ENCODE measurements at regions not wholly inside any gene's neighbourhood (a gene's known extent, or its start where the extent isn't known, plus 50 kb on each side); places are given as distances from the start of the nearest gene placed in this dataset.
"Not testable (repeated sequence)": the region's sequence is repeated elsewhere in the genome, so short reads cannot be mapped to it uniquely, and the experiment has no call there.

GRCh38 chr3:153767601-153768560 lies 353.3 kb upstream of the ARHGEF26 start:
- no peak for DNase-seq

DNA sequence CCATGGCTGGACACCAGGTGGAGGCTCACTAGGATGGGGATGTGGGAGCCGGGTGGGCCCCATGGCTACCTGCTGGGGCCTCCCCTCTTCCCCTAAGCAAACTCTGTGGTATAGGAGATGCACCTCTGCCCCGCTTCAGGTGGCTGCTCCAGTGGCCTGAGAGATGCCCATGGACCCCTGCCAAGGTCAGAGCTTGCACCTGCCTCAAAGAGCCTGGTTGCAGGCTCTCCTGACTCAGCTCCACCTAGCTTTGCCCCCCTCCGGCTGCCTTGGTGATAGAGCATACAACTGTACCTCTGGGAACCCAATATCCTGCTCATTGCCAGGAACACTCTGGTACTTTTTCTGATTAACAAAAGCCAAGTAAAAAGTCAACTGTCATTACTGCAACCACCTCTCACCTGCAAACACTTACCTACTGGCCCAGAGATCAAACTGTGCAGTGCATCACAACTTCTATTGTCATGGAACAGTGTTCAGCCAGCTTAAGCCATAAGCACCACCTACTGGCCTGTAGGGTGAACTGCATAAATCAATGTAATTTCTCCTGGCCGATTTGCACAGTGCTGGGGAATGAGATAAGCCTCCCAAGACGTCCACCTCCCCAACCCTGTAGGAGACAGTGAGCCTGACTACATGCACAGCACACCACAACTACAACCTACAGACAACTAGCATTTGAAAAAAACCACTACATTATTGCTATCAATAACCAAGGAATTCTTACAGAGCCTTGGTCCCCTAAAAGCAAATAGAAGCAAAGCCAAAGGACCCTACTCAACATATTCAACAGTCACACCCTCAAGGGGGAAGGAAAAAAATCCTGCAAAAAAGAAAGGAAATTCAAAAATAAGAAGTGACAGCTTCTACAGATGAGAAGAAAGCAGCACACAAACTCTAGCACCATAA lies 352.4 kb upstream of the ARHGEF26 start:
- DNase-seq: no peak

DNA sequence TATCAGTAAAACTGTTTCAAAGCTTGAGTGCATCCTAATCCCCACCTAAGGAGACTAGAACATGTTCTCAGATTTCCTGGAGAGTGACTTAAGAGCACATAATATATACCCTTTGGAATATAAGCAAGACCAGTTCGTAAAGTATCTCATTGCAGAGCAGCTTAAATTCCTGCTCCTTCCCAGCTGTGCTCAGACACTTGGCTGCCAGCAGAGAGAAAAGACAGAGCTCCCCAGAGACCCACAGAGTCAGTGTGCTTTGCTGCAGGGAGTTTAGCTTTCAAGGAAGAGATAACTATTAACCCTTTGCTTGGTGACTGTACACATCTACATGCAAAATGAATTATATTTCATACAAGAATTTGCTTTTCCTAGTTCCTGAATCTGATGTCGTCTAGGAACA lies 338.1 kb upstream of the ARHGEF26 start:
- no peak for DNase-seq

GRCh38 chr3:153783741-153784480 lies 337.3 kb upstream of the ARHGEF26 start:
- no peak for DNase-seq

DNA sequence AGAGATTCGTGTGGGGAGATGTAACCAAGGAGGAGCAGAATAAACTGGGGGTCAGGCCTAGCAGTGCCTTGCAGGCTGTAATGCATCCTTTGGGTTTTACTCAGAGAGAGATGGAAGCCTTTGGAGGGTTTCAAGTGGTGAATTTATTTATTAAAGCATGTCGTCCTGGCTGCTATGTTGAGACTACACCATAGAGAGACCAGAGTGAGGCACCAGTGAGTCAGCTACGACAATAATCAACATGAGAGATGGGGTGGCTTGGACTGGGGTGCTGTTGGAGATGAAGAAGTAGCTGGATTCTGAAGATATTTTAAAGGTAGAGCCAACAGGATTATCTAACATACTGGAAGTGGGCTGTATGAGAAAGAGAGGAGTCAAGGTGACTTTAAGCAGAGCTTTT lies 335.3 kb upstream of the ARHGEF26 start:
- no peak for DNase-seq

DNA sequence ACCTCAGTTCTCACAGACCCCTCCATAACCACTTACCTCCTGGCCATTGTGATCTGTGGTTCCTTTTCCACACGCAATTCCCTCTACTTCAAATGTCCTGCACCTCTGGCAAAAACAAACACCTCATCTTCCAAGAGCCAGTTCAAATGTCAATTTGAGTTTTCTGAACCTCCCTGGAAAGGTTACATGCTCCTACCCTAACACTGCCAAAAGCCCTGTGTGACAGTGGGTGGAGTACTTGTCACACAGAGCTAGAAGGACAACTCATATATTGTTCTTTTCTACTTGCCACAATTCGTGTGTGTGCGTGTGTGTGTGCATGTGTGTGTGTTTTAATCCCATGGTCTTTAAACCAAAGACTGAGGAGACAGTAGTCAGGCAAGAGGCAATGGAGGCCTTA lies 331.8 kb upstream of the ARHGEF26 start:
- DNase-seq: no peak

GRCh38 chr3:153797056-153797455 lies 324.1 kb upstream of the ARHGEF26 start:
- not testable (repeated sequence) for DNase-seq

- no peak for DNase-seq
Observed at GRCh38 chr3:153809097-153809496, 312.1 kb upstream of the ARHGEF26 start.

DNA sequence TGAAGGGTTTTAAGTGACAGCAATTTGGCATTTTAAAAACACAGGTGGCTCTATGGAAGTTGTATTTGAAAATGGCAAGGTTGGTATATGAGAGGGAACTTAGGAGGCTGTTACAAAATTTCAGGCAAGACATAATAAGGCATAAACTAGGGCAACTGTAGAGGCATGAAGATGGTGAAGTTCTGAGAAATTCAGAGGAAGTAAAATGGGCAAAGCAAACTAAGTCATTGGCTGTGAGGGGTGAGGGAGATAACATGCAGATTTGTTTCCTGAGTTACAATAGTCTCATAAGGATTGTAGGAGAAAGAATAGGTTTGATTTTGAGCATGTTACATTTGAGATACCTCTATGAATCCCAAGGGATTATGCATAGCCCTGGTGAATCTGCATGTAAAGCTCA lies 302.9 kb upstream of the ARHGEF26 start:
- no peak for DNase-seq

GRCh38 chr3:153820035-153820434 lies 301.2 kb upstream of the ARHGEF26 start:
- no peak for DNase-seq

DNA sequence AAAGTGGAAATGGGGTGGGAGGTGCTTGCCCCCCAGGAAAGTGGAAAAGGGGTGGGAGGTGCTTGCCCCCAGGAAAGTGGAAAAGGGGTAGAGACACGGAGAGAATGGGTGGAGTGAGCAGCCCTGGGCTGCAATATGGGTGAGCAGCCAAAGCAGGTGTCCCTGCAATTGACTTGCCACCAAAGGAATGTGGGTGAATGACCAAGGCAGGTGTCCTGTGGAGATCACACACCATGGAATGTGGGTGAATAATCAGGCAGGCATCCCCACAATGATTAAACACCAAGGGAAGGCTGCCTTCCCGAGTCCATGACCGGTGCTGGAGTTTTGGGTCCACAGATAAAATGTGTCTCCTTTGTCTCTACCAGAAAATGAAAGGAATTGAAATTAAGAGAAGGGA lies 292.8 kb upstream of the ARHGEF26 start:
- DNase-seq: not testable (repeated sequence)

GRCh38 chr3:153829606-153830170 lies 291.5 kb upstream of the ARHGEF26 start:
- no peak for DNase-seq

- no peak for DNase-seq
Observed at GRCh38 chr3:153830552-153830951, 290.6 kb upstream of the ARHGEF26 start.

DNA sequence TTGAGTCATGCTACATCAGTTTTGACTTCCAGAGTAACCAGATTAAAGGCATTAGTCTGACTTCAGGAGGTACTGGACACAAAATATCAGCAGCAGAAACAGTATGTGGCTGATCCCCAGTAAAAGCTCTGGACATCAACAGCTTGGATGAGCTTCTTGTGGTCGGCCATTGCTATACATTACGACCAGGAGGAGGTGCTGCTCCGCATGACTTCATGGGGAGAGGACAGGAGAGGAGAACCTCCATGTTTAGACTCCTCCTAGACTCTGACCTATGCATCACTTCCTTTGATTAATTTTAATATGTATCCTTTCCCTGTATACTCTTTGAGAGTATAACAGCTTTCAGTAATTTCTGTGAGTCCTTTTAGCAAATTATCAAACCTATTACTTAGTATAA lies 285.6 kb upstream of the ARHGEF26 start:
- DNase-seq: no peak

DNA sequence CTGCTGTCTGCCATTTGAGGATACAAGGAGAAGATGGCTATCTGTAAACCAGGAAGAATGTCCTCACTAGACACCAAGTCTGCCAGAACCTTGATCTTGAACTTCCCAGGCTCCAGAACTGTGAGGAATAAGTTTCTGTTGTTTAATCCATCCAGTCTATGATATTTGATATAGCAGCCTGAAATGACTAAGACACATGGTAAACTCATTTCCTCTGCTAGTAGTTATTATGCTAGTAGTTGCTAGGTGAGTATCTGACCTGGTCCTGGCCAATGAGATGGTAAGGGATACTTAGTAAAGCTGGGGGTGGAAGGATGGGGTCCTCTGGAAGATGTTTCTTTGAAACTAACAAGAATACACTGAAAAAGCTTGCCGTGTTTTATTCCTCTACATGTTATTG lies 280.7 kb upstream of the ARHGEF26 start:
- no peak for DNase-seq

- no peak for DNase-seq
Observed at GRCh38 chr3:153843994-153844393, 277.2 kb upstream of the ARHGEF26 start.

- no peak for DNase-seq
Observed at GRCh38 chr3:153845311-153845710, 275.9 kb upstream of the ARHGEF26 start.

- no peak for DNase-seq
Observed at GRCh38 chr3:153848702-153849101, 272.5 kb upstream of the ARHGEF26 start.

- no peak for DNase-seq
Observed at GRCh38 chr3:153852355-153852754, 268.8 kb upstream of the ARHGEF26 start.

GRCh38 chr3:153853163-153853562 lies 268.0 kb upstream of the ARHGEF26 start:
- DNase-seq: no peak

- DNase-seq: no peak
Observed at GRCh38 chr3:153855772-153856171, 265.4 kb upstream of the ARHGEF26 start.

- DNase-seq: no peak
Observed at GRCh38 chr3:153856932-153857331, 264.3 kb upstream of the ARHGEF26 start.

DNA sequence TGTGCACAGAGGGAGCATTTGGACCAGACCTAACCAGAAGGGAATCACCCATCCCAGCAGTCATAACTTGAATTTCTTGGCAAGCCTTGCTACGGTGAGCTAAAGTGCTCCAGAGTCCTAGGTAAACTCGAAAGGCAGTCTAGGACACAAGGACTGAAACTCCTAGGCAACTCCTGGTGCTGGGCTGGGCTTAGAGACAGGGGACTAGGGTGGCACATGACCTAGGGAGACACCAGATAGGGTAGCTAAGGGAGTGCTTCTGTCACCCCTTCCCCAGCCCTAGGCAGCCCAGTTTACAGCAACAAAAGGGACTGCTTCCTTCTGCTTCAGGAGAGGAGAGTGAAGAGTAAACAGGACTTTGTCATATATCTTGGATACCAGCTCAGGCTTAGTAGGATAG lies 256.4 kb upstream of the ARHGEF26 start:
- no peak for DNase-seq

All from activated CD4-positive, CD25-positive, alpha-beta regulatory T cell treated with anti-CD3 and anti-CD28 coated beads, Interleukin-2, amount 50 U/mL, for 72 hours (primary cell).